ENCODE measurements at regions not wholly inside any gene's neighbourhood (a gene's known extent, or its start where the extent isn't known, plus 50 kb on each side); places are given as distances from the start of the nearest gene placed in this dataset.

- no peaks in the 10 kb centered on the region for H3K27me3 ChIP-seq (replicated peaks)
- peak overlapping the region; percentile 3 for H3K27ac ChIP-seq
- no peak for TF ChIP-seq CTCF (IDR thresholded peaks at IDR 0.05; ENCODE audit: low read depth, low read length, missing control alignments)
- in situ Hi-C loops (cut with HindIII; ENCODE audit: low pct_ligation_motif_present, low sequenced_read_pairs): no loop called here
- peak overlapping the region; percentile 53 for H3K4me3 ChIP-seq (ENCODE audit: low read depth, low read length)
- H3K36me3 ChIP-seq (replicated peaks): no peaks in the 10 kb centered on the region
- DNase-seq: peak; percentile 94
These were observed 155.7 kb upstream of the PRSS16 start for GRCh38 chr6:27091661-27092315.

- no peak for DNase-seq
- Histone ChIP-seq H3K36me3 (replicated peaks) (no peaks in the 10 kb centered on the region), H3K27me3 (replicated peaks) (no peaks in the 10 kb centered on the region), H3K4me3 (ENCODE audit: low read depth, low read length) (peak overlapping the region; percentile 53), H3K27ac (peak overlapping the region; percentile 3)
- in situ Hi-C loops (cut with HindIII; ENCODE audit: low pct_ligation_motif_present, low sequenced_read_pairs): no loop called here
- TF ChIP-seq CTCF (IDR thresholded peaks at IDR 0.05; ENCODE audit: low read depth, low read length, missing control alignments): no peak
These were observed 155.2 kb upstream of the PRSS16 start for GRCh38 chr6:27092316-27092692.

GRCh38 chr6:27095914-27096313 lies 151.6 kb upstream of the PRSS16 start:
- H3K4me3 ChIP-seq (ENCODE audit: low read depth, low read length): no peak overlapping the region
- in situ Hi-C loops (cut with HindIII; ENCODE audit: low pct_ligation_motif_present, low sequenced_read_pairs): no loop called here
- DNase-seq: no peak
- no peaks in the 10 kb centered on the region for H3K27me3 ChIP-seq (replicated peaks)
- TF ChIP-seq CTCF (IDR thresholded peaks at IDR 0.05; ENCODE audit: low read depth, low read length, missing control alignments): no peak
- H3K36me3 ChIP-seq (replicated peaks): no peaks in the 10 kb centered on the region
- H3K27ac ChIP-seq: no peak overlapping the region

GRCh38 chr6:27096834-27097511 lies 150.5 kb upstream of the PRSS16 start:
- peak overlapping the region; percentile 52 for H3K27ac ChIP-seq
- in situ Hi-C loops (cut with HindIII; ENCODE audit: low pct_ligation_motif_present, low sequenced_read_pairs): no loop called here

GRCh38 chr6:27098956-27099355 lies 148.5 kb upstream of the PRSS16 start:
- no peak for DNase-seq
- no peak for TF ChIP-seq CTCF (IDR thresholded peaks at IDR 0.05; ENCODE audit: low read depth, low read length, missing control alignments)
- no peak overlapping the region for H3K4me3 ChIP-seq (ENCODE audit: low read depth, low read length)
- in situ Hi-C loops (cut with HindIII; ENCODE audit: low pct_ligation_motif_present, low sequenced_read_pairs): no loop called here
- no peaks in the 10 kb centered on the region for H3K27me3 ChIP-seq (replicated peaks)
- no peaks in the 10 kb centered on the region for H3K36me3 ChIP-seq (replicated peaks)
- no peak overlapping the region for H3K27ac ChIP-seq

More at GRCh38 chr6:27096834-27097511, 150.5 kb upstream of the PRSS16 start:
- H3K27me3 ChIP-seq (replicated peaks): no peaks in the 10 kb centered on the region
- peak; percentile 3 for TF ChIP-seq CTCF (IDR thresholded peaks at IDR 0.05; ENCODE audit: low read depth, low read length, missing control alignments)
- H3K4me3 ChIP-seq (ENCODE audit: low read depth, low read length): peak overlapping the region; percentile 83
- peak; percentile 90 for DNase-seq
- H3K36me3 ChIP-seq (replicated peaks): no peaks in the 10 kb centered on the region
